ENCODE measurements at regions not wholly inside any gene's neighbourhood (a gene's known extent, or its start where the extent isn't known, plus 50 kb on each side); places are given as distances from the start of the nearest gene placed in this dataset.
"Not testable (repeated sequence)": the region's sequence is repeated elsewhere in the genome, so short reads cannot be mapped to it uniquely, and the experiment has no call there.

GRCh38 chr13:97875911-97876310, 77.6 kb upstream of the IPO5 start:
- DNase-seq (ENCODE audit: low spot score): no peak

- no peak for DNase-seq (ENCODE audit: low spot score)
Observed at GRCh38 chr13:97878431-97879375, 74.8 kb upstream of the IPO5 start.

- no peak for DNase-seq (ENCODE audit: low spot score)
Observed at GRCh38 chr13:97879646-97880310, 73.7 kb upstream of the IPO5 start.

- DNase-seq (ENCODE audit: low spot score): no peak
Observed at GRCh38 chr13:97880311-97880675, 73.2 kb upstream of the IPO5 start.

GRCh38 chr13:97881556-97881955, 71.9 kb upstream of the IPO5 start:
- no peak for DNase-seq (ENCODE audit: low spot score)

GRCh38 chr13:97883396-97883795, 70.1 kb upstream of the IPO5 start:
- DNase-seq (ENCODE audit: low spot score): no peak

GRCh38 chr13:97884707-97885468, 68.6 kb upstream of the IPO5 start:
- DNase-seq (ENCODE audit: low spot score): no peak

GRCh38 chr13:97885641-97886040, 67.8 kb upstream of the IPO5 start:
- no peak for DNase-seq (ENCODE audit: low spot score)

- DNase-seq (ENCODE audit: low spot score): no peak
Observed at GRCh38 chr13:97889803-97890202, 63.7 kb upstream of the IPO5 start.

GRCh38 chr13:97890573-97890972, 62.9 kb upstream of the IPO5 start:
- DNase-seq (ENCODE audit: low spot score): no peak

GRCh38 chr13:97891964-97892363, 61.5 kb upstream of the IPO5 start:
- not testable (repeated sequence) for DNase-seq (ENCODE audit: low spot score)

- no peak for DNase-seq (ENCODE audit: low spot score)
Observed at GRCh38 chr13:97892717-97893116, 60.8 kb upstream of the IPO5 start.

- no peak for DNase-seq (ENCODE audit: low spot score)
Observed at GRCh38 chr13:97895383-97895782, 58.1 kb upstream of the IPO5 start.

GRCh38 chr13:97896446-97896845, 57.0 kb upstream of the IPO5 start:
- DNase-seq (ENCODE audit: low spot score): no peak

- no peak for DNase-seq (ENCODE audit: low spot score)
Observed at GRCh38 chr13:97901716-97902115, 51.8 kb upstream of the IPO5 start.

Measured in globus pallidus (tissue), 1 donor.